Liver (tissue), 3 donors: ENCODE measurements at regions not wholly inside any gene's neighbourhood (a gene's known extent, or its start where the extent isn't known, plus 50 kb on each side); places are given as distances from the start of the nearest gene placed in this dataset.

Experiments used
- CTCF ChIP-seq: fragments of 150-350 bp; IDR thresholded peaks from 2 replicates; pipeline ENCODE4 v1.5.1; 2017; ENCODE audit warnings: improper control_type of control experiment, low read depth, low read length; ENCODE audit not compliant: missing input control
- GABPA ChIP-seq, 2 donors: IDR thresholded peaks in 1 of 2; conservative IDR thresholded peaks in 1 of 2; 2 replicates each; pipeline ENCODE4 v1.6.1; 2016; ENCODE audit warnings: antibody characterized with exemption in 2 of 2, mild to moderate bottlenecking in 1 of 2, moderate library complexity in 1 of 2
- HNF4A ChIP-seq, 2 donors: conservative IDR thresholded peaks; 2 replicates each; pipeline ENCODE4 v1.6.1; 2016; ENCODE audit warnings: antibody characterized with exemption in 2 of 2, mild to moderate bottlenecking in 2 of 2
- RAD21 ChIP-seq, 2 donors: IDR thresholded peaks; 2 replicates each; pipeline ENCODE4 v1.6.1; 2016; ENCODE audit warnings: antibody characterized with exemption in 2 of 2, mild to moderate bottlenecking in 2 of 2
- SP1 ChIP-seq: IDR thresholded peaks from 2 replicates; pipeline ENCODE4 v1.6.1; 2018; ENCODE audit warnings: antibody characterized with exemption, mild to moderate bottlenecking
- TAF1 ChIP-seq: conservative IDR thresholded peaks from 2 replicates; pipeline ENCODE4 v1.6.1; 2016; ENCODE audit warnings: antibody characterized with exemption, mild to moderate bottlenecking
- YY1 ChIP-seq: IDR thresholded peaks from 2 replicates; pipeline ENCODE4 v1.6.1; 2016; ENCODE audit warnings: antibody characterized with exemption, mild to moderate bottlenecking
- donor health status: healthy.
- donor health status: healthy.

- TF ChIP-seq CTCF (no peak), RAD21 (IDR thresholded peaks at IDR 0.05) (no peak), TAF1 (no peak), YY1 (no peak), HNF4A (conservative IDR thresholded peaks at IDR 0.05) (no peak), GABPA (IDR thresholded peaks at IDR 0.05 in 1 of 2, conservative IDR thresholded peaks at IDR 0.05 in 1 of 2) (no peak), SP1 (no peak)
Measured at GRCh38 chr20:16944745-16945144, 196.6 kb downstream of the OTOR start.
